Esophagus muscularis mucosa (tissue), 4 donors: ENCODE measurements at regions not wholly inside any gene's neighbourhood (a gene's known extent, or its start where the extent isn't known, plus 50 kb on each side); places are given as distances from the start of the nearest gene placed in this dataset.

Experiments used
- DNase-seq: peaks from one replicate; pipeline ENCODE4 v3.0.0-alpha.2; 2017; ENCODE audit errors: extremely low spot score
- H3K27ac ChIP-seq, 4 donors: fragments of 200-600 bp; sonication (generic); replicated peaks in 1 of 4; 1 replicate in 3 of 4; 2 replicates in 1 of 4; pipeline ENCODE4 v1.5.1; 2016 to 2019; ENCODE audit warnings: mild to moderate bottlenecking in 1 of 4
- H3K27me3 ChIP-seq, 4 donors: fragments of 200-600 bp; sonication (generic); one replicate each; pipeline versions ENCODE4 v1.5.1 to v1.6.0; 2016 to 2019
- H3K36me3 ChIP-seq, 4 donors: fragments of 200-600 bp; sonication (generic); one replicate each; pipeline ENCODE4 v1.5.1; 2016 to 2019
- H3K4me1 ChIP-seq, 4 donors: fragments of 200-600 bp; sonication (generic); one replicate each; pipeline ENCODE4 v1.5.1; 2016 to 2019
- H3K4me3 ChIP-seq, 4 donors: fragments of 200-600 bp; sonication (generic); 1 replicate in 2 of 4; 2 replicates in 2 of 4; pipeline ENCODE4 v1.5.1; 2016 to 2019; ENCODE audit warnings: mild to moderate bottlenecking in 4 of 4, moderate library complexity in 1 of 4
- H3K9me3 ChIP-seq, 4 donors: fragments of 200-600 bp; sonication (generic); 1 replicate in 3 of 4; 2 replicates in 1 of 4; pipeline ENCODE4 v1.5.1; 2016 to 2019
- CTCF ChIP-seq, 3 experiments: fragments of 200-600 bp in 2 of 3; fragments of 450-650 bp in 1 of 3; sonication (generic) in 2 of 3; IDR thresholded peaks; one replicate each; pipeline ENCODE4 v1.5.1; 2017 to 2019; ENCODE audit warnings: antibody characterized with exemption in 3 of 3, mild to moderate bottlenecking in 2 of 3, moderate library complexity in 1 of 3
- EP300 ChIP-seq: sonication (generic); formaldehyde crosslinking; IDR thresholded peaks from one replicate; pipeline ENCODE4 v1.6.1; 2017; ENCODE audit warnings: antibody characterized with exemption
- POLR2A ChIP-seq: fragments of 450-650 bp; IDR thresholded peaks from one replicate; pipeline ENCODE4 v1.6.1; 2017; ENCODE audit warnings: antibody characterized with exemption, moderate library complexity, mild to moderate bottlenecking, low read depth
- POLR2AphosphoS5 ChIP-seq, 2 donors: sonication (generic); formaldehyde crosslinking; IDR thresholded peaks; one replicate each; pipeline ENCODE4 v1.6.1; 2017; ENCODE audit warnings: antibody characterized with exemption in 2 of 2
- WGBS: methylation state at CpG from one replicate; pipeline ENCODE4 v1.1.5; 2018; 5-methylcytosine and 5-hydroxymethylcytosine counted together
- intact Hi-C: fragments of 100-400 bp; cut with DNase I; formaldehyde crosslinking; loops from one replicate; pipeline ENCODE4 v1.15.1; 2023

DNA sequence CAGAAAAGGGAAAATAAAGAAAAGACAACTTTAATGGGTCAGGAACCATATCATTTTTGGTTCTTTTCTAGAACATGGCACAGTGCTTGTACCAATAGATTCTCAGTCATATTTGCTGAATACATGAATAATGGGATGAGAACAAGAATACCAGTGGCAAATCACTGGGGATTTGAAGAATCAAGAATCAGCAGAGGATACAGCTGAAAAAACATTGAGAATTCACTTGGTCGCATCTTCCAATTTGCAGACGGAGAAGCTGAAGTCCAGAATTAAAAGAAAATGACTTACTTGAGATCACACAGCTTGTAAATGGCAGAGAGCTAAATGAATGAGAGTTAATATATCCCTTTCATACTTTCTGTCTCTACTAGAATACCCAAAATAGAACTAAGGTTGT is 362.2 kb downstream of the RAD51AP2 start:
- 49% methylated on average over 2 of the region's 2 CpGs for WGBS
- TF ChIP-seq POLR2A (no peak), POLR2AphosphoS5 (IDR thresholded peaks at IDR 0.05) (no peak), EP300 (no peak), CTCF (IDR thresholded peaks at IDR 0.05) (no peak)

DNA sequence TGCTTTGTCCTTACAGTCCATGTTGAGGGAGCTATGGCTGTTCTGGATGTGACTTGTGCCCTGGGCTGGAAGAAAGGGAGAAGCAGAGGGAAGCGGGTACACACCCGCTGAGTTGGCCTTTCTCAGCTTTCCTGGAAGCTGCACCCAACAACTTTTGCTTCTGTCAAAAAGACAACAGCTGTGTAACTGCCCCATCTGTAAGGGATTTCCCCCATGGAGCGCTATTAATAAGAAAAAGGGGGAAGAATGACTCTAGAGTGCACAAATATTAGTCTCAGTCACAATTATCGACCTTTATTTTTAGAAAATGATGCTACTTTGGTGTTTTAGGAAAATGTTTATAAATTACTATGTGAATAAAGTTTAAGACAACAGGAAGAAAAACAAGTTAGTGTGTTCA is 368.3 kb downstream of the RAD51AP2 start:
- Histone ChIP-seq H3K36me3 (no peaks in the 10 kb centered on the region), H3K4me1 (no peaks in the 10 kb centered on the region), H3K27me3 (no peaks in the 10 kb centered on the region), H3K4me3 (no peak overlapping the region), H3K27ac (no peak overlapping the region), H3K9me3 (no peaks in the 10 kb centered on the region)
- TF ChIP-seq CTCF (IDR thresholded peaks at IDR 0.05) (no peak), POLR2A (no peak), POLR2AphosphoS5 (IDR thresholded peaks at IDR 0.05) (no peak), EP300 (no peak)
- 83% methylated on average over 4 of the region's 4 CpGs for WGBS
- intact Hi-C loops = no loop called here
- DNase-seq = no peak

More for the DNA sequence above, 362.2 kb downstream of the RAD51AP2 start:
- Histone ChIP-seq H3K27ac (no peak overlapping the region), H3K4me3 (no peak overlapping the region), H3K9me3 (no peaks in the 10 kb centered on the region), H3K27me3 (no peaks in the 10 kb centered on the region), H3K36me3 (no peaks in the 10 kb centered on the region), H3K4me1 (no peaks in the 10 kb centered on the region)
- intact Hi-C loops = no loop called here
- DNase-seq = no peak

DNA sequence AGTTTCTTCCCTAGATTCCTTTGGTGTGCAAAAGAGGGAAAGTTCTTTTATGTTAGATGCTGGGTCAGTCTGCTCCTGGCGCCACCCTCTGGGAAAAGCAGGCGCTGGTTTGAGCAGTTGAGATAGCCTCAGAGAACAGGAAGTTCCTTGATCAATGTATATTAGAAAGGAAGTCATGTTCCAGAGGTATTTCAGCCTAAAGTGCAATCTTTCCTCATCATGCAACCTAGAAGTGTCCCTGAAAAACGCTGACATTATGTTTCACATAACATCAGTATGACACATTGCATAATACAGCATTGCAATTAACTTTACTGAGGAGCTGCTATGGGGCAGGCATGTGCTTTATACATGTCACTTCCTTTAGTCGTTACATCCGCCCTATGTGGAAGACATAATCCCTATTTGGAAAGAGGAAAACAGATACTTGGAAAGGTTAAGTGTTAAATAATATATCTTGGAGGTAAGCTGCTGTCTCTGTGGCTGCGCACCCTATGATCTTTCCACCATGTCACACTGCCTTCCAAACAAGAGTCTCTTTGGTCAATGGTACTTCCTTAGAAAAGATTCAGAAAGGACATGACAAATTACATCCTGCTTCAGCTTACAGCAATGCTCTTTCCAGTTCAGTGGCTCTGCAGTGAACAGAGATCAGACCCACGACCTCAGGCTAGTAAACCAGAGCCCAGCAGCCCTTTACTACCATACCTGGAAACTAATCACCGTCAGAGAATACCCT is 369.7 kb downstream of the RAD51AP2 start:
- Histone ChIP-seq H3K4me1 (no peaks in the 10 kb centered on the region), H3K36me3 (no peaks in the 10 kb centered on the region), H3K9me3 (no peaks in the 10 kb centered on the region), H3K27ac (no peak overlapping the region), H3K4me3 (no peak overlapping the region), H3K27me3 (no peaks in the 10 kb centered on the region)
- intact Hi-C loops = no loop called here
- 43% methylated on average over 8 of the region's 8 CpGs for WGBS
- no peak for DNase-seq
- TF ChIP-seq CTCF (IDR thresholded peaks at IDR 0.05) = no peak
- no peak for TF ChIP-seq EP300
- TF ChIP-seq POLR2A = no peak
- TF ChIP-seq POLR2AphosphoS5 (IDR thresholded peaks at IDR 0.05) = no peak

GRCh38 chr2:17146358-17146757 is 371.9 kb downstream of the RAD51AP2 start:
- H3K4me3 ChIP-seq = no peak overlapping the region
- H3K36me3 ChIP-seq = no peaks in the 10 kb centered on the region
- intact Hi-C loops = no loop called here
- WGBS = 75% methylated on average over 1 of the region's 1 CpG
- TF ChIP-seq POLR2A (no peak), CTCF (IDR thresholded peaks at IDR 0.05) (no peak), POLR2AphosphoS5 (IDR thresholded peaks at IDR 0.05) (no peak), EP300 (no peak)
- no peak overlapping the region for H3K27ac ChIP-seq
- no peaks in the 10 kb centered on the region for H3K9me3 ChIP-seq
- H3K27me3 ChIP-seq = no peaks in the 10 kb centered on the region
- no peak for DNase-seq
- H3K4me1 ChIP-seq = no peaks in the 10 kb centered on the region

DNA sequence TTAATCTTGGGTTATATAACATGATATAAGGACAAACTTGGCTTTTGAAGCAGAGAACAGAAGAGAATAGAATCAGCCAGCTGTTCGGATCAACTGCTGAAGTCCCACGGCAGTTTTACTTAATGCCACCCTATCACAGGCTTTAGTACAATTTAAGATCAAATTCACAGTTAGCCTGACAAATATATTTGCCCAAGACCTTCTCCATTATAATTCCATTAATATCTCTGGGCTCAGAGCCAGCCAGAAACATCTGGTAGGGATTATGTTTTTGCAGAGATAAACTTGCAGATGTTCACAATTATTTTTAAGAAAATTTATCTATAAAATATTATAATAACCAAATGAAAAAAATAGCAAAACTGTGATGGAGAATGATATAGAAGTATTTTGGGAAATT is 381.4 kb downstream of the RAD51AP2 start:
- H3K9me3 ChIP-seq = no peaks in the 10 kb centered on the region
- intact Hi-C loops = no loop called here
- DNase-seq = no peak
- 56% methylated on average over 2 of the region's 2 CpGs for whole genome bisulfite sequencing
- H3K36me3 ChIP-seq = no peaks in the 10 kb centered on the region
- no peak overlapping the region for H3K4me3 ChIP-seq
- H3K27me3 ChIP-seq = peaks cover 0 to 4% (median 0%) of the 10 kb centered on the region in 4 donors
- TF ChIP-seq POLR2A = no peak
- no peak for TF ChIP-seq CTCF (IDR thresholded peaks at IDR 0.05)
- no peak for TF ChIP-seq POLR2AphosphoS5 (IDR thresholded peaks at IDR 0.05)
- no peak for TF ChIP-seq EP300
- H3K4me1 ChIP-seq = no peaks in the 10 kb centered on the region
- no peak overlapping the region for H3K27ac ChIP-seq
